ENCODE measurements at regions not wholly inside any gene's neighbourhood (a gene's known extent, or its start where the extent isn't known, plus 50 kb on each side); places are given as distances from the start of the nearest gene placed in this dataset.

GRCh38 chr21:28177124-28177523, 815.6 kb downstream of the LTN1 start:
- no peak for TF ChIP-seq CTCF (IDR thresholded peaks at IDR 0.05)
- TF ChIP-seq POLR2AphosphoS5 (IDR thresholded peaks at IDR 0.05), result no peak

All from suprapubic skin (tissue), 3 donors.